ENCODE measurements at regions not wholly inside any gene's neighbourhood (a gene's known extent, or its start where the extent isn't known, plus 50 kb on each side); places are given as distances from the start of the nearest gene placed in this dataset.

DNA sequence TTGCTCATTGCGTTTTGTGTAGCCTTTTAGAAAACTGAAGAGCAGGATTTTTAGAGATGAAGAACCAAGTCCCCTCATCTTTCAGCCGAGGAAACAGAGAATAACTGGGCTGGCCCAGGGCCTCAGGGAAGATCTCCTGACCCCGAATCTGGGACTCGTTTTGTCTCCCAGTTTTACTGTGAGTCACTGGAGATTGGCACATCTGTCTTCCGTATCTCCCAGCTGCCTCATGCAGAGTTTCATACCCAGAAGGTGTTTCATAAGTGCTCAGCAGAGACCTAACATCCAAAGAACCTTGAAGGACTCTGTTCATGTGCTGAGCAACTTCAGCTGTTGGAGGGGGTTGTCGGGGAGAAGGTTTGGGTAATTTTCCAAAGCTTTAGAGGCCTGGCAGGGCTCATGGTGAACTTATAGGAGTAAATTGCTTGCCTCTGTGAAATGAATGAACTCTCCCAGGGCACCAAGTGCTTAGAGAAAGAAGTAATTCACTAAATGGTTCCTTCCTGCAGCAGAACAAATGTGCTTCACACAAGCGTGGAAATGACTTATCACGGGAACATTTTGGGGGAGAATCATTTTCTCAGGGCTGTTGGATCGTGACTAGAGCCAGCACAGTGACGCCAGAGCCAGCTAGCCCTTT is 121.4 kb downstream of the FAM43A start:
- no peak overlapping the region for H3K27ac Mint-ChIP-seq
- H3K79me2 ChIP-seq (ENCODE audit: low read depth), result no peaks in the 10 kb centered on the region
- TF ChIP-seq, protein P1, sequence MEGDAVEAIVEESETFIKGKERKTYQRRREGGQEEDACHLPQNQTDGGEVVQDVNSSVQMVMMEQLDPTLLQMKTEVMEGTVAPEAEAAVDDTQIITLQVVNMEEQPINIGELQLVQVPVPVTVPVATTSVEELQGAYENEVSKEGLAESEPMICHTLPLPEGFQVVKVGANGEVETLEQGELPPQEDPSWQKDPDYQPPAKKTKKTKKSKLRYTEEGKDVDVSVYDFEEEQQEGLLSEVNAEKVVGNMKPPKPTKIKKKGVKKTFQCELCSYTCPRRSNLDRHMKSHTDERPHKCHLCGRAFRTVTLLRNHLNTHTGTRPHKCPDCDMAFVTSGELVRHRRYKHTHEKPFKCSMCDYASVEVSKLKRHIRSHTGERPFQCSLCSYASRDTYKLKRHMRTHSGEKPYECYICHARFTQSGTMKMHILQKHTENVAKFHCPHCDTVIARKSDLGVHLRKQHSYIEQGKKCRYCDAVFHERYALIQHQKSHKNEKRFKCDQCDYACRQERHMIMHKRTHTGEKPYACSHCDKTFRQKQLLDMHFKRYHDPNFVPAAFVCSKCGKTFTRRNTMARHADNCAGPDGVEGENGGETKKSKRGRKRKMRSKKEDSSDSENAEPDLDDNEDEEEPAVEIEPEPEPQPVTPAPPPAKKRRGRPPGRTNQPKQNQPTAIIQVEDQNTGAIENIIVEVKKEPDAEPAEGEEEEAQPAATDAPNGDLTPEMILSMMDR (IDR thresholded peaks at IDR 0.05), result no peak
- no peak for TF ChIP-seq EZH2 (IDR thresholded peaks at IDR 0.05)
- no peak for TF ChIP-seq EZH2phosphoT487 (IDR thresholded peaks at IDR 0.05)
- H3K9me3 Mint-ChIP-seq, result peaks cover 3% of the 10 kb centered on the region
- DNase-seq (ENCODE audit: low spot score), result no peak
- H3K4me1 Mint-ChIP-seq, result peaks cover 19% of the 10 kb centered on the region
- H3K4me1 ChIP-seq, result peaks cover 14% of the 10 kb centered on the region
- no peak overlapping the region for H3K4me2 ChIP-seq
- no peaks in the 10 kb centered on the region for H4K20me1 ChIP-seq (ENCODE audit: low read depth)
- H3K4me3 Mint-ChIP-seq, result no peak overlapping the region
- H3K27me3 ChIP-seq, result no peaks in the 10 kb centered on the region
- H3K4me3 ChIP-seq, result no peak overlapping the region
- H2AFZ ChIP-seq (replicated peaks), result no peak overlapping the region
- H3K27ac ChIP-seq, result no peak overlapping the region
- H3K27me3 Mint-ChIP-seq (ENCODE audit: insufficient read depth, low read depth), result peaks cover 18% of the 10 kb centered on the region
- H3F3A ChIP-seq (ENCODE audit: low read depth), result peaks cover 4% of the 10 kb centered on the region
- no peaks in the 10 kb centered on the region for H3K9me3 ChIP-seq (ENCODE audit: low read depth)
- H3K36me3 ChIP-seq, result no peaks in the 10 kb centered on the region
- no peaks in the 10 kb centered on the region for H3K36me3 Mint-ChIP-seq
- H3K9ac ChIP-seq, result no peak overlapping the region

GRCh38 chr3:194808640-194809097 is 123.0 kb downstream of the FAM43A start:
- Histone ChIP-seq H3K4me2 (no peak overlapping the region), H2AFZ (replicated peaks) (no peak overlapping the region), H3K27ac (no peak overlapping the region), H3K27me3 (no peaks in the 10 kb centered on the region), H4K20me1 (ENCODE audit: low read depth) (no peaks in the 10 kb centered on the region), H3K4me1 (peaks cover 8% of the 10 kb centered on the region), H3F3A (ENCODE audit: low read depth) (no peaks in the 10 kb centered on the region), H3K9me3 (ENCODE audit: low read depth) (no peaks in the 10 kb centered on the region), H3K4me3 (no peak overlapping the region), H3K9ac (no peak overlapping the region), H3K36me3 (no peaks in the 10 kb centered on the region), H3K79me2 (ENCODE audit: low read depth) (no peaks in the 10 kb centered on the region)
- H3K4me1 Mint-ChIP-seq, result peaks cover 11% of the 10 kb centered on the region
- H3K9me3 Mint-ChIP-seq, result peaks cover 1% of the 10 kb centered on the region
- DNase-seq (ENCODE audit: low spot score), result no peak
- H3K27ac Mint-ChIP-seq, result peak overlapping the region; percentile 58
- peaks cover 21% of the 10 kb centered on the region for H3K27me3 Mint-ChIP-seq (ENCODE audit: insufficient read depth, low read depth)
- no peak for TF ChIP-seq EZH2 (IDR thresholded peaks at IDR 0.05)
- TF ChIP-seq, protein P1 (IDR thresholded peaks at IDR 0.05), result no peak
- TF ChIP-seq EZH2phosphoT487 (IDR thresholded peaks at IDR 0.05), result no peak
- no peaks in the 10 kb centered on the region for H3K36me3 Mint-ChIP-seq
- H3K4me3 Mint-ChIP-seq, result no peak overlapping the region

DNA sequence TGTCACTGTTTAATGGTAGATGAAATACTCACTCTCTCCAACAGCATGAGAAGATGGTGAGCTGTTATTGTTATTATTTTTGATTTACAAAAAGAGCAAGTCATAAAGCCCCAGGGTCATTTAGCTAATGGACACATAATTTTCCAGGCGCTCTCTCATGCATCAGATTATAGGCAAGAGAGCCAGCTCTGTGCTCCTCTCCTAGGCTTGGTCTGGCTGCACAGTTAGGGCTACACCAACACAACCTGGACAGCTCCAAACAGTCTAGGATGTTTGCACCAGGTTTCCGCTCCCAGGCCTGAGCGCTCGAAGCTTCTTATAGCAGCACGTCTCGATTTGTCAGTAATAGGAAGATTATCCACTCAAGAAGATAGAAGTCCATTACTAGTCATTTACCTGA is 123.7 kb downstream of the FAM43A start:
- peaks cover 21% of the 10 kb centered on the region for H3K27me3 Mint-ChIP-seq (ENCODE audit: insufficient read depth, low read depth)
- no peak for DNase-seq (ENCODE audit: low spot score)
- no peak overlapping the region for H3K4me3 Mint-ChIP-seq
- H3K9ac ChIP-seq, result no peak overlapping the region
- no peaks in the 10 kb centered on the region for H3K36me3 ChIP-seq
- H3K9me3 Mint-ChIP-seq, result no peaks in the 10 kb centered on the region
- H3K79me2 ChIP-seq (ENCODE audit: low read depth), result no peaks in the 10 kb centered on the region
- no peaks in the 10 kb centered on the region for H3F3A ChIP-seq (ENCODE audit: low read depth)
- no peak overlapping the region for H2AFZ ChIP-seq (replicated peaks)
- H3K36me3 Mint-ChIP-seq, result no peaks in the 10 kb centered on the region
- no peaks in the 10 kb centered on the region for H4K20me1 ChIP-seq (ENCODE audit: low read depth)
- no peaks in the 10 kb centered on the region for H3K9me3 ChIP-seq (ENCODE audit: low read depth)
- no peak overlapping the region for H3K4me2 ChIP-seq
- H3K27ac Mint-ChIP-seq, result no peak overlapping the region
- no peak overlapping the region for H3K27ac ChIP-seq
- H3K27me3 ChIP-seq, result no peaks in the 10 kb centered on the region
- no peak overlapping the region for H3K4me3 ChIP-seq
- no peak for TF ChIP-seq EZH2 (IDR thresholded peaks at IDR 0.05)
- TF ChIP-seq, protein P1 (IDR thresholded peaks at IDR 0.05), result no peak
- no peak for TF ChIP-seq EZH2phosphoT487 (IDR thresholded peaks at IDR 0.05)
- peaks cover 8% of the 10 kb centered on the region for H3K4me1 ChIP-seq
- peaks cover 11% of the 10 kb centered on the region for H3K4me1 Mint-ChIP-seq
